GM21576 (cell line): ENCODE measurements at regions not wholly inside any gene's neighbourhood (a gene's known extent, or its start where the extent isn't known, plus 50 kb on each side); places are given as distances from the start of the nearest gene placed in this dataset.
"Not testable (repeated sequence)": the region's sequence is repeated elsewhere in the genome, so short reads cannot be mapped to it uniquely, and the experiment has no call there.

Experiments
- ATAC-seq: cut with Tn5 transposase; IDR thresholded peaks from one replicate; pipeline ENCODE4 v1.9.1; 2021; ENCODE audit warnings: mild to moderate bottlenecking, moderate library complexity; ENCODE audit not compliant: unreplicated experiment

DNA sequence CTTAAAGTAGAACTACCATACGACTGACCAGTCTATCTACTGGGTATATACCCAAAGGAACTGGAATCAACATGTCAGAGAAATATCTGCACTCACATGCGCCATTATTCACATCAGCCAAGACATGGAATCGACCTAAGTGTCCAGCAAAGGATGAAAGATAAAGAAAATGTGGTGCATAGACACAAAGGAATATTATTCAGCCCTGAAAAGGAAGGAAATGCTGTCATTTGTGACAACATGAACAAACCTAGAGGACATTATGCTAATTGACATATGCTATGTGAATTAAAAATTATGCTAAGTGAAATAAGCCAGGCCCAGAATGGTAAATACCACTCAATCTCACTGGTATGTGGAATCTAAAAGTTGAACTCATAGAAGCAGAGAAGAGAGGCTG lies 123.7 kb downstream of the KLF6 start:
- ATAC-seq: no peak

DNA sequence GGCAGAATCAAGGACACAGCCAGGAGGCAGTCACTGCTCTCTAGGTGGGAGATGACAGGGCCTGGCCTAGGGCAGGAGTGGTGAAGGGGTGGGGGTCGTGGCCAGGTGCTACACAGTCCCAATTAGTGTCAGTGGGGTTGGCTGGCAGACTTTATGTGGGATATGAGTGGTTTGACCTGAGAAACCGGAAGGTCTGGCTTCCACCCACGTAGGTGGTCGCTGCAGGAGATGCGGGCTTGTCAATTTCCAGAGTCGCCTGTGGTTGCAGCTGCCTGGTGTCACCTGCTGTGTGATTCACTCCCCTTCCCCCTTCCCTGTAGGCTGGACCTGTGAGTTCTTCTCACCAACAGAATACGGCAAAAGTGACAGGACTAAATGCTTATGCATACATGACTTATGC lies 124.3 kb downstream of the KLF6 start:
- ATAC-seq: no peak

DNA sequence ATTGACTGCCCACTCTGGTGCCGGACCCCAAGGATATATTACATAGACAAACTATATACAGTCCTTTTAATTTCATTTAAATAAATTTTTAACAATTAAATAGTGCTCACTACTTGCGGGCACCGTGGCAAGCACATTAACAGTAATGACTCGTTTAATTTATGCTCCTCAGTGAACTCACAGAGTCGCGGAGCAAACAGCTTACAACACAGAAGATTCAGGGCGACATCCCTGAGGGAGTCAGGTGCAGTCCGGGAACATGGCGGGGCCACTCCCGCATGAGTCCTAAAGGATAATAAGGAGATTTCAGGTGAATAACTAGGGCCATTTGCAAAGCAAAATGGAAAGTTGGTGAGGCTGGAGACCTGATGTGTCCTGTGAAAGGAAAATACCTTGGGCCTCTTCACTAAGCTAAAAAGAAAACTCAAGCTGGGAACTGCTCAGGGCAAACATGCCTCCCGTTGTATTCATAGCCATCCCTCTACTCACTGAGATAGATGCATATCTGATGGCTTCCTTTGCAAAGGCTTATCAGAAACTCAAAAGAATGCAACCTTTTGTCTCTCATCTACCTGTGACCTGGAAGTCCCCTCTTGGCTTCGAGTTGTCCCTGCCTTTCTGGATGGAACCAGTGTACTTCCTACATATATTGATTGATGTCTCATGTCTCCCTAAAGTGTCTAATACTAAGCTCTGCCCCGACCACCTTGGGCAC lies 125.6 kb downstream of the KLF6 start:
- no peak for ATAC-seq

- ATAC-seq: no peak
These were observed 126.2 kb downstream of the KLF6 start for GRCh38 chr10:3658766-3659165.

DNA sequence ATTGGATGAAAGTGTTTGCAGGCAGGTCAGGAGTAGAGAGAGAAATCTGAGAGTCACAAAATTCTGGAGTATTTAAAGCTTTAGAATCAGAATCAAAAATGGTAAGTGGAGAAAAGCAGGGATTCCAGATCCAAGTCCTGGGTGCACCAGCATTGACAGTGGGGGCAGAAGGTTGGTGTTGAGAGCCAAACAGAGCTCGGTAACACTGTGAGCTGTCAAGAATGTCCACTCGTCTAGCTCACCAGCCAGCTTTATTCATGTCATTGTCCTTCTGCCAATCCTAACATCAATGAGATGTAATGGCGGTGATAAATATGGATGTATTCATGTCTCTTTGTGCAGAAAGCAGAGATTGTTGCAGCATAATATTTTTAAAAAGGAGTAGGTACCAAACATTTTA lies 128.8 kb downstream of the KLF6 start:
- no peak for ATAC-seq

DNA sequence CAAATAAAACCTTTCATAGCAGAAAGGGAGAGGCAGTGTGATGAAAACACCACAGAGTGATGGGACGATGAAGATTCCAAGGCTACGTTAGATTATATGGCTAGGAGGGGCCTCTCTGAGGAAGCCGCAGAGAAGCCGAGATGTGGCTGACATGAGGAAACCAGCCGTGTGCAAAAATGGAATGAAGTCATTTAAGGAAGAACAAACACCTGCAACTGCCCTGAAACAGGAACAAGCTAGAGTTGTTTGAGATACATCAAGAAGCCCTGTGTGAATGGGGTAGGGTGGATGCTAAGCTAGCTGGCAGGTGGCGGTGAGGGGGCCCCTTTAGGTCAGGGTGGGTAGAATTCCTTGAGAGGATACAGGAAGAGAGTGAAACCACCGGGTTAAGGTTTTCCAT lies 129.5 kb downstream of the KLF6 start:
- ATAC-seq: peak; percentile 68

DNA sequence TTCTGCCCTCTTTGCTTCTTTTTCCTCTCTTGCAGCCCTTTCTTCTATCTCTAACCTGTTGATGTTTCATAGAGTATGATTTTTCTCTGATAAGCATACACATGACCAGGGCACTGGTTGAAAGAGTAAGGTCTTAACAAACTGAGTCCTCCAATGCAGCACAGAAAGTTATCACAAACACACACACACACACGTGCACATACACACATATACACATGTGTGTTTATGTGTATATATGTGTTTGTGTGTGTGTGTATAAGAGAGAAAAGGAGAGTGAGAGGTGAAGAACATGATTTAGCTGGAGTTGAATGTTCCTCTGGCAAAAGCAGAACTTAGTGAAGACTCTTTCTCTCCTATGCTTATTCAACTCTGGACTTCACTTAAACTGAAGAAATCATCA lies 130.0 kb downstream of the KLF6 start:
- no peak for ATAC-seq

DNA sequence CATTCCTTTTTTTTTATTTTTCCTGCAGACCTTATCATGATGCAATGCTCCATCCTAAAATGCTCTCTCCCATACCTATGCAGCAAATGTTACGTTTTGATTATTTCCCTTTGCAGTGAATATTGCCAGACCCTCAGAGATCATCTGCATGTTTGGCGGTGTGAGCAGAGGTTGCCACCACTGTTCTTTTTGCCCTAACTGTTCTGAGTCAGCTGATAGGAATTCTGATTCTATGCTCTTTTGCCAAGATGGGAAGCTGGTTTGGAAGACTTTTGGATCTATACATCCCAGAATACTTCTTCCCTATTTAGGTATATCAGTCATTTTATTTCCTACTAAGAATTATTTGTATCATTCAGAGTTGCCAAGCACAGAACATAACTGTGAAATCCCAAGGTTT lies 130.5 kb downstream of the KLF6 start:
- ATAC-seq: no peak

- not testable (repeated sequence) for ATAC-seq
These were observed 131.7 kb downstream of the KLF6 start for GRCh38 chr10:3653303-3653702.

GRCh38 chr10:3652886-3653285 lies 132.1 kb downstream of the KLF6 start:
- ATAC-seq: no peak

DNA sequence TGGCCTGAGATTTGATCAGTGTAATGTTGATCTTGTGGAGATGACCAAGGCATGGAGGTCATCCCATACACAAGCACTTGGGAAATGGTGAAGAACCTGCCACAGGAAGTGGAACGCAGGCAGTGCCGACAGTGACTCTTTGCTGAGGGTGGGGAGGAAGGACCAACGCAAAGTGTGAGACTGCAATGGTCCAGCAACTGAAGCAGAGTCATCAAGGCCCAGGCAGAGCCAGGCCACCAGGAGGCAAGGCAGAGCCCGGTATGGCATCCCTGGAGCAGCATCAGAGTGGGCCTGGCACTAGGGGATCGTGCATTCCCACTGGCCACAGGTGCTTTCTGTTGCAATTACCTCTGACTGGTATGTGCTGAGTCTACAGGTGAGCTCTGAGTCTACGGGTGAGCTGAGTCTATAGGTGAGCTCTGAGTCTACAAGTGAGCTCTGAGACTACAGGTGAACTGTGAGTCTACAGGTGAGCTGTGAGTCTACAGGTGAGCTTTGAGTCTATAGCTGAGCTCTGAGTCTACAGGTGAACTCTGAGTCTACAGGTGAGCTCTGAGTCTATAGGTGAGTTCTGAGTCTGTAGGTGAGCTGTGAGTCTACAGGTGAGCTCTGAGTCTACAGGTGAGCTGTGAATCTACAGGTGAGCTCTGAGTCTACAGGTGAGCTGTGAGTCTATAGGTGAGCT lies 132.9 kb downstream of the KLF6 start:
- ATAC-seq: no peak

DNA sequence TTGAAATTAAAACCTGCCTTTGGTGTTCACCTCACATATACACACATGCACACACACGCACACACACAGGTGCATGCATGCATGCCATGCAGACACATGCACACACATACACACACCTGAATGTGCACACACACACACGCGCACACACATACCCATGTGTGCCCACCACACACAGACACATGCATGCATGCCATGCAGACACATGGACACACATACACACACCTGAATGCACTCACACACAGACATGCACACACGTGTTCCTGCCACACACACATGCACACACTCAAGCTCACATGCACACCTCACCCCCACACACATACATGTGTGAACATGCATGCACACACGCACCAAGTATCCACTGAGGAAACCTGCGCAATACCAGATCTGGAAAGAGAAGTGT lies 136.4 kb downstream of the KLF6 start:
- ATAC-seq: no peak

DNA sequence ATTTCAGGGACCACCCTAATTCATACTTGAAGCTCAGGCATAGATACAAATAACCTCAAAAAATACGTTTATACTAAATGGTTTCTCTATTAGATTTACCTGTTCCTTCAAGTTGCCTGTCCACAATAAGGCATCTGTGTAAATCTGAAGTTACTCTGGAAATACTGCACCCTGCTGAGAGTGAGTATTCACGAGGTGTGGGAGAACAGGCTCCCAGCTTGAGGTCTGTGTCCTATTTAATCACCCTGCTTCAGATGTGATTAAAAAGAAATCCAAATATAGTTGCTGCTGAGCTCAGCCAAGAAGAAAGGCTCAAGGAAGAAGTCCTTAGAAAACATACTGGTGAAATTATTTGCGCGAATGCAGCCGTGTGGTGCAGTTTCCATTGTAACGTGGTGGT lies 136.8 kb downstream of the KLF6 start:
- ATAC-seq: no peak

DNA sequence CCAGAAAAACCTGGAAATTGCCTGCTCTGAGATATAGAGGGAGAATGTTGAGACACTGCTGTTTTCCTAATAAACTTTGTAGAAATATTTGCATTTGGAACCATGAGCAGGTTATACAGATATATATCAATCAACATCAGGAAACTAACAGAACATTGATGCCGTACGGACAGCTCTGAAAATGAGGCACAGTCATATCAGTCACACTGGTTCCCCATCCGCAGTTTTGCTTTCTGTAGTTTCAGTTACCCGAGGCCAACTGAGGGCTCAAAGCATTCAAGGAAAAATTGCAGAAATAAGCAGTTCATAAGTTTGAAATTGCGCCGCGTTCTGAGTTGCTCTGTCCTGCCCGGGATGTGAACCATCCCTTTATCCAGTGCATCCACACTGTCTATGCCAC lies 137.9 kb downstream of the KLF6 start:
- peak; percentile 87 for ATAC-seq

- no peak for ATAC-seq
These were observed 139.6 kb downstream of the KLF6 start for GRCh38 chr10:3645406-3645805.

- no peak for ATAC-seq
These were observed 144.2 kb downstream of the KLF6 start for GRCh38 chr10:3640816-3641215.

DNA sequence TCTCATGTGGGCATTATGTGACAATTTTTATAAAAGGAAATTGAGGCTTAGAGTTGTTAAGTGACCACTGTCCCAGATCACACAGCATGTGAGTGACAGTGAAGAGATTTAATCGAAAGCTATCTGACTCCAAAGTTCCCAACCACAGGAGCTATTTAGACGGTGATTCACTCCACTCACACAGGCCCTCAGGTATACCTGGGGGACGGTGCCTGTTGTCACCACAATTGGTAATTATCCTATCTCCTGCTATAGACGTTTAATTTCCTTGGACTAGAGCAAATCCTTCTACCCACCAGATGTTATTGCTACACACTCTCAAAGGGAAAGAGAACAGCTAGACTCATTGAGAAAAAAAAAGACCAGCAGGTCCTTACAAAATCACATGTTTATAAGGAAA lies 145.5 kb downstream of the KLF6 start:
- ATAC-seq: no peak

- ATAC-seq: no peak
These were observed 148.4 kb downstream of the KLF6 start for GRCh38 chr10:3636356-3637181.

DNA sequence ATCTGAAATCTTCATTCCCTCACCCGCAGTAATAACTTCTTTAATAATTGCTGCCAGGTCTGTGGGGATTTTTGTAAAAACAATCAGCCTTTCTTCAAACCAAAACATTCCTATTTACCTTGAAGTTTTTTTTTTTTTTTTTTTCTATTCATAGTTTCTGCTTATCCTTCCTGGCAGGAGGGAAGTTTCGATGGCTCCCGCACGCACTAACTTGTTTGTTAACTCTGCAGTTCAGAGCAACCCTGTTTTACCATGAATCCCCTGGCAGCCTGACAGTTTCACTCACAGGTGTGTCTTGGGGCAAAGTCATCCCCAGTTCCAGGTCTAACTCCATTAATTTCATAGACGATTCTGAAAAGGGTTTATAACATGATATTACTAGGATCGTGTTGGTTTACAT lies 149.3 kb downstream of the KLF6 start:
- ATAC-seq: no peak

- no peak for ATAC-seq
These were observed 149.8 kb downstream of the KLF6 start for GRCh38 chr10:3635211-3635671.

DNA sequence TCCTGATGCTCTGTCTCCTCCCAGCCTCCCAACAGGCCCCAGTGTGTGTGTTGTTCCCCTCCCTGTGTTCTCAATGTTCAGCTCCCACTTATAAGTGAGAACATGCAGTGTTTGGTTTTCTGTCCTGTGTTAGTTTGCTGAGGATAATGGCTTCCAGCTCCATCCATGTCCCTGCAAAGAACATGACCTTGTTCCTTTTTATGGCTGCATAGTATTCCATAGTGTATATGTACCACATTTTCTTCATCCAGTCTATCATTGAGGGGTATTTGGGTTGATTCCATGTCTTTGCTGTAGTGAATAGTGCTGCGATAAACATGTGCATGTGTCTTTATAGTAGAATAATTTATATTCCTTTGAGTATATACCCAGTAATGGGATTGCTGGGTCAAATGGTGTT lies 150.4 kb downstream of the KLF6 start:
- not testable (repeated sequence) for ATAC-seq
